ENCODE measurements at regions not wholly inside any gene's neighbourhood (a gene's known extent, or its start where the extent isn't known, plus 50 kb on each side); places are given as distances from the start of the nearest gene placed in this dataset.
"Not testable (repeated sequence)": the region's sequence is repeated elsewhere in the genome, so short reads cannot be mapped to it uniquely, and the experiment has no call there.

GRCh38 chrY:3288063-3288462, 290.8 kb upstream of the TGIF2LY start:
- not testable (repeated sequence) for TF ChIP-seq CTCF (IDR thresholded peaks at IDR 0.05); EZH2 (IDR thresholded peaks at IDR 0.05; ENCODE audit: borderline replicate concordance, insufficient read depth, low read depth, low read length, poor library complexity, severe bottlenecking)
